Sciatic nerve (tissue), 2 donors: ENCODE measurements at regions not wholly inside any gene's neighbourhood (a gene's known extent, or its start where the extent isn't known, plus 50 kb on each side); places are given as distances from the start of the nearest gene placed in this dataset.

Experiments
- ATAC-seq: fragments of 200-7000 bp; cut with Tn5 transposase; one replicate; pipeline ENCODE4 v1.9.1; 2020; ENCODE audit warnings: mild to moderate bottlenecking, moderate library complexity
- DNase-seq: peaks from one replicate; pipeline ENCODE4 v3.0.0-alpha.2; 2020; ENCODE audit warnings: low spot score
- intact Hi-C: fragments of 100-400 bp; cut with DNase I; formaldehyde crosslinking; loops from one replicate; pipeline ENCODE4 v1.14.2; 2022
- donor health status: DM: no; HTN: no; CAD: no.
- donor health status: DM: no; HTN: no; CAD: no.

DNA sequence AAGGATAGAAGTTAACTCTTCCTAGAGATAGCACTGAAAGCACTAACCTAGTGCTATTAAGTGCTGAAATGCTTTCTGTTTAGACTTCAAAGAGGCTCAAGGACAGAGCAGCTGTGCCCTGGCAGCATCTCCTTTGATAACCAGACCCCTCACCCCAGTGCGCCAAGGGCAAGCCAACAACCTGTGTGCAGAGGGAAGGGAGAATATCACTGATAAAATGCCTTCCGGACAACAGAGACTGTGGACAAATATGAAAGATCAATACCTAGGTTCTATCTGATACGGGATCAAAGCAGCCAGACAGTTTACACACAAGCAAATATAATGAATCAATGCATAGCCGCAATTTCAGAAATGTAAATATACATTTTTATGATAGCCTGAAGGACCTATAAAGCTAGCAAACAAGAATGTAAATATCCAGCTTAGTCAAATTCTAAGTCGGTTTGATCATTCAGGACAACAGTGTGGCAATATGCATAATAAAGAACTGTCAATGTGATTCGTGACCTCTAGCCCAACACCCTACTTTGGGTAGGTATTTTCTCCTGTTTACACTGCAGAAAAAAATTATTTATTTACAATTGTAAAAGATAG lies 91.8 kb upstream of the RFX8 start:
- ATAC-seq (no peak), DNase-seq (no peak)
- intact Hi-C loops = no loop called here

DNA sequence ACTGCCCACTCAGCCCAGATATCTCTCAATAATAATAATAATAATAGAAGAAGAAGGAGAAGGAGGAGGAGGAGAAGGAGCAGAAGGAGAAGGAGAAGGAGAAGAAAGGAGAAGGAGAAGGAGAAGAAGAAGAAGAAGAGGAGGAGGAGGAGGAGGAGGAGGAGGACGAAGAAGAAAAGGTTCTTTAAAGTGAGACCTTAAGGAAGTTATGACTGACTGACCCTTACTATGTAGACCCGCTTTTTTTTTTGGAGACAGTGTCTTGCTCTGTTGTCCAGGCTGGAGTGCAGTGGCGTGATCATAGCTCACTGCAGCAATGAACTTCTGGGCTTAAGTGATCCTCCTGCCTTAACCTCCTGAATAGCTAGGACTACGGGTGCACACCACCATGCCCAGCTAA lies 88.9 kb upstream of the RFX8 start:
- DNase-seq (no peak), ATAC-seq (no peak)
- intact Hi-C loops = no loop called here

DNA sequence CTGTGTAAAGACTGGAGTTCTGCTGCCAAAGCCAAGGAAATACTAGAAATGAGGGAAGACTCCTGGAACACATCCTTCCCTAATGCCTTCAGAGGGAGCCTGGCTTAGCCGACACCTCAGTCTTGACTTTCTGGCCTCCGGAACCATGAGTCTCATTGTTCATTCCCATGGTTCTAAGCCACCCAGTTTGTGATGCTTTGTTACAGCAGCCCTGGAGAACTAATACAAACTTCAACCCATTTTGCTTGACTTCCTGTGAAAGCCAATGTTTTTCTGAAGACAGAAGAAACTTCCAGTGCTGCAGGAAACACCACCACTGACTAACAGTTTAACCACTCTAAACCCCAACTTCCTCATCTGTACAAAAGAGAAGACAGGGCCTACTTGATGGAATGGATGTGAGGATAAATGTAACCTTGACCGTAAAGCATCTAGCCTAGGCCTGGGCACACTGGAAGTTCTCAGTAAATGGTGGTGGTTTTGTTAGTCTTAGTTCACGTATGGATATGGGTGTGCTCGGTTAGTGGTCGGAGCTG lies 85.9 kb upstream of the RFX8 start:
- ATAC-seq (no peak), DNase-seq (no peak)
- intact Hi-C loops = no loop called here

DNA sequence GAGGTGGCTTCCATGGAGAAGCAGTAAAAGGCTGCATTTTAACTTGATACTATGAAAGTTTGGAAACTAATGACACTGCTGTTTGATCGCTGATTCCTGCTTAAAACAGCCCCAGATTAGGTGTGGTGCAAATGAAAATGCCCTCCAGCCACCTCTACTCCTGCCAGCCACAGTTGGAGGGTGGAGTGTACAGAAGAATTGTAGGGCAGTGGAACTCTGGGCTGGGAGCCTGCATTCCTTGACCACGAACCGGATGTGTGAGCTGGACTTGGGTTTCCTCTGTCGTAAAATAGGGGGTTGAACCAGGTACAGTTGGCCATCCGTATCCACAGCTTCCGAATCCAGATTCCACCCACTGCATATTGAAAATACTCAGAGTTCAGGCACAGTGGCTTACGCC lies 84.6 kb upstream of the RFX8 start:
- intact Hi-C loops = no loop called here
- DNase-seq (no peak), ATAC-seq (peak; percentile 56)

DNA sequence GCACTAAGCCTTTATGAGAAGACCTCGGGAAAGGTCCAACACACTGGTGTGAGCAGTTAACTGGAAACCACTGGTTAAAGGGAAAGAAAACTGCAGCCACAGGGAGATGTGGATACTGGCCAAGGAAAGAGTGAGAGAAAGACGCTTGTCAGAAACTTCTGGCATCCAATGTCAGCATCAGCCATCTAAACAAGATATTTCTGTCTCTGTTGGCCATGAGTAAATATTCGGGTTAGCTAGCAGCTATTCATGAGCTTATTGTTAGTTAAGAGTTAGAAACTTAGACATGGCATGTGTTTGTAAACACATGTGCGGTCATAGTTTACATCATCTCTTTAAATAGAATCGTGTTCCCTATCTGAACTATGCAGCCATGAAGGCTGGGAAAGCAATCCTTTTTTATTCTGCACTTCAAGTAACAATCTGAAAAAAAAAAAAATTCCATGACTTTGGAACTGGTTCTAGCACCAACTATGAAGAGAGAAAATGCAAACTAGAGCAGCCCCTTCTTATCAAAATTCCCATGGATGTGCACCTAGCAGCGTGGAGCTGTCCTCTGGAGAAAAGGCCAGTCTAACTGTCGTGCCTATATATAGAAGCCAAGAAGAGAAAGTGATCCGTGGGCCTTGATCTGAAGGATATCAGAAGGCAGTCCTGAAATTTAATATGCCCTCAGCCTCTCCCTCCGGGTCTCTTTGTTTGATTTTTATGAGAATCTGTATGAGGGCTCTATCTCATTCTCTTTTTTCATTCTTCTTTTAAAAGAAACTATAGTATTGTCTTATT lies 84.0 kb upstream of the RFX8 start:
- intact Hi-C loops = no loop called here
- ATAC-seq = peak; percentile 85
- DNase-seq = no peak

DNA sequence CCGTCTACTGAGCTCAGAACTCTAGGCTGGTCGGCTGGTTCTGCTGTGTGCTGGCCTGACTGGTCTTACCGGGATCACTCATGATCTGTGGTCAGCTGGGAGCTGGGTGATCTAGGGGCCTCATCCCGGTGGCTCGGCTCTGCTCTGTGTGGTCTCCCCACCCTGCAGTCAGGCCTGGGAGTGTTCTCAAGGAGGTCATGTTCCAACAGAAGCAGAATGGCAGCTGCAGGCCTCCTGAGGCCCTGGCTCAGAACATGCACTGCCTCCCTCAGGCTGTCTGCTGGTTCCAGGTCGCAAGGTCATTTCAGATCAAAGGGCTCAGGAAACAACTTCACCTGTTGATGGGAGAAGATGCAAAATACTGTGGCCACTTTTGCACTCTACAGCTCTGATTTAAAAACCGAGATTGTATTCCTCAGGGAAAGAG lies 81.1 kb upstream of the RFX8 start:
- DNase-seq (no peak), ATAC-seq (no peak)
- intact Hi-C loops = no loop called here

DNA sequence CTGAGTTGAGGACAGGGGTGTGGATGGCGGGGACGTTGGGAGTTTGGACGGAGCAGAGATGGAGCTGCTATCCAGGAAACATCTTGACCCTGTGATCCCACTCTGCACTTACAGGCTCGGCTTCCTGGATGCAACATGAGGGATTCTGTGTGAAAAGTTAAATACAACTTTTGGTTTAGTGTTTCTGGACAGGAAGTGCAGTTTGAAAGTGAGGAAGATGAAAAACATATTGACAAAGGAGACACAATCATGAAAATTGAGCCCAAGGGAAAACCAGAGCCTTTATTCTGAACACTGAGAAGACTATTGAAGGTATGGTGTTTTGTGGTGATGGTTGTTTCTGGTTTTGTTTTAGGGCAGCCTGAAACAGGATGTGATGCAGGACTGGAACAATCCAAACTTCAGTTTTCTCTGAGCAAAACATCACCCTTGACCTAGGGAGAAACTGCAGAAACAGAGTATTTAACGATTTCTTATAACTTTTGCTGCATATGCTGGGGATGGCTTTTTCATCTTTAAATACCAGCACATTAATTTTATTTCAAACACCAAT lies 76.5 kb upstream of the RFX8 start:
- no peak for ATAC-seq
- intact Hi-C loops = no loop called here
- DNase-seq = no peak

DNA sequence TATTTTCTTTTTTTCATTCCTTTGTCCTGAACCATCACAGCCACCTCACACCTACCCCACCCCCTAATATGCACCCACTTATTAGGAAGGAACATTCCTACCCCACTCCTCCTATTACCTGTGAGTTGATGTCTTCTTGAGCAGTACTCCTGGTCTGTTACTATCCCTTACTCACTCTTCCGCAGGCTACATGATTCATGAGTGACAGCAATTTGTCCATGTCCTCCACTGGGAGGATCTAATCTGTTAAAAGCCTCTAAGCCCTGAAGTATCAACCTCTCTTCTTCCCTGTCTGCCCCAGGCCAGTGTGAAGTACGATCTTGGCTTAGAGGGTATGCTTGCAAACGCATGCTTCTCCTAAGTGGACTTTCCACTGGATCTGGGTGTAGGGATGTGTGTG lies 75.6 kb upstream of the RFX8 start:
- no peak for ATAC-seq
- intact Hi-C loops = no loop called here
- no peak for DNase-seq

DNA sequence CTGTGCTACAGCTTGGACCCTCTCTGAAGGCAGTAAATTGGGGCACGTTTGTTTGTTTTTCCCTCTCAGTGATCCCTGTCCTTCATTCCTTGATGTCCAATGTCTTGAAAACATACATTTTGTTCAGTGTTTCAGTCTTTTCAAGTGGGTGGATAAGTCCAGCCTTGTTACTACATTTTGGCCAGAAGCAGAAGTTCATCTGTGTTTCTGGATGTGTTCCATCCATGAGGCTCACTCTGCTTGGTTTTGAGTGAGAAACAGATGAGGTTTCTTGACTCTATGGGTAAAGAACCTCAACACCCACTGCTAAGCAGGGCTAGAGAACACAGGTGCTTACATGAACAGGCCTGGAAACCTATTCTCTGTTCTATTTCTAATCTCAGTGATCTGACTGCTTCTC lies 74.5 kb upstream of the RFX8 start:
- DNase-seq (no peak), ATAC-seq (no peak)
- intact Hi-C loops = no loop called here

DNA sequence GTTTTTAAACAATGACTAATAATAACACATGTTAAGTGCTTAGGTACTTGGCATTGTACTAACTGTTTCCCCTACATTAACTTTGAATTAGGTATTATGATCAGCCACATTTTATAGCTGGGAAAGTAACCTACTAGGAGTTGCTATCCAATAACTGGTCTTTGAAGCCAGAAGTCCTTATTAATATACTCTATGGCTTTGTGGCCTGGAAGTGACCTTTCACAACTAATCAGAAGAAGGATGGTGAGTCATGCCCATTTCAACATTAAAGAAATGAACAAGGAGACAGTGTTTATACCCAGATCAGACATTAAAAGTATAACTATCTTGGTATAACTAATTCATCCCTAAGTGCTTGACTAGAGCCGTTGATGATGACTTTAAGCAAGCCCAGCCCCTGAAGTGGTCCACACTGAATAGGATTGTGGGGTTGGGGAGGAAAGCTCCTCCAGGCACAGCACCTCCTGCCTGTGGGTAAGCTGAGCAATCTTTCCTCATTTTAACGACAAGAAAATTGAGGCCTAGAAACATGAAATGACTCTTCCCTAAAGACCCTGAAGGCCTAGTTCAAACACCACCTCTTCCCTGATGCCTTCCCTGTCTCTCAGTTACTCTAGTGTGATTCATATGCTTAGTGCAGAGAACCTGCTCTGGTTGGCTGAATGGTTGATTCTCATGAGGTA lies 71.6 kb upstream of the RFX8 start:
- ATAC-seq = no peak
- DNase-seq = no peak
- intact Hi-C loops = no loop called here

DNA sequence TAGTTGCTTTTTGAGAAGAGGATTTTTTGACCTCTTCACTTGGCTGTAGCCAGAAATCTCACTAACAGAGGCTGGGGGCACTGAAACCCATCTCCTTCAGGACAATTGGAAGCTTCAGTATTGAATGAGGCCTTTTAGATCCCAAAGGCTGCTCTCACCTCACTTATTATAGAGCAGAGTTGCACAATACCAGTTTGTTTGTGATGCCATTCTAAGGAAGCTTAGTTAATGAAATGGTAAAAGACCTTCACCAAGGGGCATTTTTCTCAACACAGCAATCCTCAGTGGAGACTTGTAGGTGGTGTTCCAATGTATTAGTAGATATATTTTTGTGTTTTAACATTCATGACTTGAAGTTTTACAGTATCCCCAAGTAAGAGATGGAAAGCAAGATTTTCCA lies 71.0 kb upstream of the RFX8 start:
- intact Hi-C loops = no loop called here
- ATAC-seq (no peak), DNase-seq (no peak)

DNA sequence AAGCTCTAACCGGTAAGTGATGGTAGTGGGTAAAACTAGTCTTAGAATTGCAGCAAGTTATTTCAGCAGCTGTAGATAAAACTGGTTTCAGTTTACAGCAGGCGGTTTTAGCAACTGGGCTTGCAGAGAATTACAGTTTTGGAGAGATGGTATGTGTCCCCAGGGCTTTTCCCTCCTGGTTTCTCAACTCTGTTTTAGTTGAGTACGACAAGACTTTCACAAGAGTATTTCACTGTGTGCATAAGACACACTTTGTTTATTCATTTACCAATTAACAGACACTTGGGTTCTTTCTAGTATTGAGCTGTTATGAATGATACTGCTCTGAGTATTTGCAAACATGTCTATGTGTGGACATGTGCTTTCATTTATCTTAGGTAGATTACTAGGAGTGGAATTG lies 65.6 kb upstream of the RFX8 start:
- DNase-seq = no peak
- no peak for ATAC-seq
- intact Hi-C loops = no loop called here

DNA sequence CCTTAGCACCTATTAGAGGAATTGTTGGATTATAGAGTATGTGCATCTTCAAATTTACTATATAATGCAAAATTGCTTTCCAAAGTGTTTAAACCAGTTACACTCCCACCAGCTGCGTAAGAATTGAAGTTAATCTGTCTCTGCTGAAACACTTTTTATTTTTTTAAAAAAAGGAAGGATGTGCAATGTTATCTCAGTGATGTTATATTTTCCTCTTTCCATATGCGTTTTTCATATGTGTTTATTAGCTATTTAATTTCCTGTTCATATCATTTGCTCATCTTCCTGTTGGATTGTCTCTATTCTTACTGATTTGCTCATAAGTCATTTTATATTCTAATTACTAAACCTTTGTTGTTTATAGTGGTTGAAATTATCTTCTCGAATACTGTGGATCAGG lies 63.2 kb upstream of the RFX8 start:
- ATAC-seq (no peak), DNase-seq (no peak)
- intact Hi-C loops = no loop called here

DNA sequence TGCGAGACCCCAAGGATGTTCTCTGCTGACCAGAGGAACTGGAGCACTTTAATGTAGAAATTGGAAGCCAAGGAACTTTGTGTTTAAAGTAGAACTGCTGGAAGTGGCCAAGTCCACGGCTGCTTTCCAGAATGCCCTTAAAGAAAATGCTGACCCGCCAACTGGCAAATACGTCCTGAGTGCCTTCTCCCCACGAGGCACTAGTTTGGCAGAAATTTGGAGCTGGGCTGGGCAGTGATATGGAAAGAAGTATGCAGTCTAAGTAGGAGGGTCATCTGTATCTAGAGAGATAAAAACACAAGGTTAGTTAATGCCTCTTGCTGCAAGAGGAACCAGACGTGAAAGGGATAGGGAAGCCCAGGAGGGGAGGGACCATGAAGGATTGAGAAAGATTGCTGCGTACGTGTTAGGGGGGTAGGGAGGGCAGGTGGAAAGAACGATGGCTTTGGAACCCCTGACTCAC lies 59.3 kb upstream of the RFX8 start:
- ATAC-seq (peak; percentile 71), DNase-seq (no peak)
- intact Hi-C loops = no loop called here

DNA sequence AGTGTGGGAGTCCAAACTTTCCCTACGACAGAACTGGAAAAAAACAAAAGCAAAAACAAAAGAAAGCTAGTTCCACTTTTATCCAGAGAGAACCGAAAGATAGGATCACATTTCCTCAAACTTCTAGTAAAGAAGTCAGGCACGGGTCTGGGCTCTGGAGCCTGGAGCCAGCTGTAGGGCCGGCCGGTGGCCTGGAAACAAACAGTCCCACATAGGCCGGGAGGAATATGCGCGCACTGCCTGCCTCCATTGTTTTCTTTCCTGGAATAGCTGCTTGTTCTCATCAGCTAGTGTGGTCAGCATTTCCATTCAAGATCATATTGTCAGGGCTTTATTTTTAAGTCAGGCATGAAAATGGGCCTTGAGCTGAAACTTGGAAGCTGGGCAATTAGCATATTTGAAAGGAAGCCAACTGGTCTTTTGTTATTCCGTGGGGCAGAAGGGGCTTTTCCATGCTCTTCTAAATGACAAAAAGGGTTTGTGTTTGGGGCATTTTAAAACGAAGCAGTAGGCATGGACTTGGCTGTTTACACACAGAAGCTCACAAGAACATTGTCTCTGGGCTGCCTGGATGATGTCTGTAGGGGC lies 58.7 kb upstream of the RFX8 start:
- intact Hi-C loops = no loop called here
- ATAC-seq = peak; percentile 80

DNA sequence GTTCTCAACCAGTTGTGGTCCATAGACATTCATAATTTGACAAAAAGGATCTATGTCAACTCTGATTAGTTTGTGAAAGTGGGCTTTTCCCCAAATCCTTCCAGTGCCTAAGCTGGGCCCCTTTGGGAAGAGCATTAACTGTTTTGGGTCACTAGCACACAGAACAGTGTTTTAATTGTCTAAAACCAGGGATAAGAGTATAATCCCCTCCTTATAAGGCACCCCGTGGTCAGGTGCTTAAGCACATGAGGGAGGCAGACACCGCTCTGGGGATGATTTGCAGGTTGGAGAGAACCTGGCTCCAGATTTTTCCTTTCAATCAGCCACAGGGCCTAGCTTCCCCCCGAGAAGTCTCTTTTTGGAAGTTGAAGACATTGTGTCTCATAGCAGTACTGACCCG lies 53.6 kb upstream of the RFX8 start:
- no peak for DNase-seq
- intact Hi-C loops = no loop called here
- no peak for ATAC-seq

More for the DNA sequence above, 58.7 kb upstream of the RFX8 start:
- DNase-seq = no peak

DNA sequence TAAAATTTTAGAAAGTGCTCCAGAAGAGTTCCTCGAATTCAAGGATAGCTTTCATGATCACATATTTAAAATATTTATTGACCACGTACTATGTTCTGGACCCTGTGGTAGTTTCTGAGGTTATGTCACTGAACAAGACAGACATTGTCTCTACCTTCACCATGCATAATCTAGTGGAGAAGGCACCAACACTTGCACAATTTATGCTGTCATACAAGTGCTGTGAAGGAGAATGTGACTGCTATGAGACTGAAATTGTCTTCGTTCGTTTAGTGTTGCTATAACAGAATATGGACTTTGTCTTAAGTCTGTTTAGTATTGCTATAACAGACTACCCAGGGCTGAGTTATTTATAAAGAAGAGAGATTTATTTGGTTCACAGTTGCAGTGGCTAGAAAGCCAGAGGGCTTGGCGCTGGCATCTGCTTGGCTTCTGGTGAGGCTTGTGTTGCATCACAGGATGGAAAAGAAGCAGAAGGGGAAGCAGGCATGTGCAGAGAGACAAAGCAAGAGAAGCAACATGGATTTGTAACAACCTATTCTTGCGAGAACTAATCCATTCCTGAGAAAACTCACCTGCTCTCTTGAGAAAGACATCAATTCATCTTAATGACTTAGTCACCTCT lies 50.0 kb upstream of the RFX8 start:
- ATAC-seq (no peak), DNase-seq (no peak)
- intact Hi-C loops = no loop called here
